ENCODE measurements at regions not wholly inside any gene's neighbourhood (a gene's known extent, or its start where the extent isn't known, plus 50 kb on each side); places are given as distances from the start of the nearest gene placed in this dataset.

GRCh38 chr4:10853196-10853595, 168.6 kb upstream of the CLNK start:
- no peak for TF ChIP-seq CTCF (IDR thresholded peaks at IDR 0.05)
- no peak for TF ChIP-seq POLR2AphosphoS5 (IDR thresholded peaks at IDR 0.05)
